ENCODE measurements at regions not wholly inside any gene's neighbourhood (a gene's known extent, or its start where the extent isn't known, plus 50 kb on each side); places are given as distances from the start of the nearest gene placed in this dataset.

- TF ChIP-seq CTCF (IDR thresholded peaks at IDR 0.05; ENCODE audit: insufficient read depth, low read length) = no peak
- TF ChIP-seq REST (IDR thresholded peaks at IDR 0.05; ENCODE audit: insufficient replicate concordance, low read depth) = no peak
- TF ChIP-seq POLR2AphosphoS5 (IDR thresholded peaks at IDR 0.05; ENCODE audit: low read depth) = no peak
- no peak for TF ChIP-seq SPI1 (IDR thresholded peaks at IDR 0.05; ENCODE audit: borderline replicate concordance, low read depth)
- TF ChIP-seq GABPA (IDR thresholded peaks at IDR 0.05; ENCODE audit: low read depth) = no peak
- H3K4me3 ChIP-seq (replicated peaks; ENCODE audit: insufficient read depth, low read length) = no peak overlapping the region
- no peaks in the 10 kb centered on the region for H3K27me3 ChIP-seq (ENCODE audit: insufficient read depth, poor library complexity, severe bottlenecking)
- DNase-seq (ENCODE audit: low read depth in 1 of 2, low spot score in 1 of 2) = no peak
- H3K27ac ChIP-seq (replicated peaks) = no peak overlapping the region
Observed at GRCh38 chr4:38565271-38566199, 98.5 kb upstream of the KLF3 start.

GRCh38 chr4:38566806-38567398, 97.1 kb upstream of the KLF3 start:
- Histone ChIP-seq H3K27me3 (ENCODE audit: insufficient read depth, poor library complexity, severe bottlenecking) (no peaks in the 10 kb centered on the region), H3K4me3 (replicated peaks; ENCODE audit: insufficient read depth, low read length) (no peak overlapping the region), H3K27ac (replicated peaks) (no peak overlapping the region)
- TF ChIP-seq GABPA (IDR thresholded peaks at IDR 0.05; ENCODE audit: low read depth) (no peak), POLR2AphosphoS5 (IDR thresholded peaks at IDR 0.05; ENCODE audit: low read depth) (no peak), SPI1 (IDR thresholded peaks at IDR 0.05; ENCODE audit: borderline replicate concordance, low read depth) (no peak), REST (IDR thresholded peaks at IDR 0.05; ENCODE audit: insufficient replicate concordance, low read depth) (no peak), CTCF (IDR thresholded peaks at IDR 0.05; ENCODE audit: insufficient read depth, low read length) (no peak)
- no peak for DNase-seq (ENCODE audit: low read depth in 1 of 2, low spot score in 1 of 2)

GRCh38 chr4:38567457-38567856, 96.5 kb upstream of the KLF3 start:
- TF ChIP-seq SPI1 (IDR thresholded peaks at IDR 0.05; ENCODE audit: borderline replicate concordance, low read depth) = no peak
- TF ChIP-seq POLR2AphosphoS5 (IDR thresholded peaks at IDR 0.05; ENCODE audit: low read depth) = no peak
- TF ChIP-seq CTCF (IDR thresholded peaks at IDR 0.05; ENCODE audit: insufficient read depth, low read length) = no peak
- TF ChIP-seq GABPA (IDR thresholded peaks at IDR 0.05; ENCODE audit: low read depth) = no peak
- no peak for TF ChIP-seq REST (IDR thresholded peaks at IDR 0.05; ENCODE audit: insufficient replicate concordance, low read depth)

More at GRCh38 chr4:38567457-38567856, 96.5 kb upstream of the KLF3 start:
- H3K27me3 ChIP-seq (ENCODE audit: insufficient read depth, poor library complexity, severe bottlenecking) = no peaks in the 10 kb centered on the region
- H3K4me3 ChIP-seq (replicated peaks; ENCODE audit: insufficient read depth, low read length) = no peak overlapping the region
- H3K27ac ChIP-seq (replicated peaks) = no peak overlapping the region
- no peak for DNase-seq (ENCODE audit: low read depth in 1 of 2, low spot score in 1 of 2)

Data from HL-60 (cell line).